ENCODE measurements at regions not wholly inside any gene's neighbourhood (a gene's known extent, or its start where the extent isn't known, plus 50 kb on each side); places are given as distances from the start of the nearest gene placed in this dataset.
"Not testable (repeated sequence)": the region's sequence is repeated elsewhere in the genome, so short reads cannot be mapped to it uniquely, and the experiment has no call there.

GRCh38 chr12:88922816-88923215, 342.5 kb upstream of the KITLG start:
- in situ Hi-C loops (cut with HindIII; ENCODE audit: low pct_unique_long_range_greater_than_20kb, low sequenced_read_pairs), result no loop called here
- no peak for DNase-seq (ENCODE audit: low read depth)

- in situ Hi-C loops (cut with HindIII; ENCODE audit: low pct_unique_long_range_greater_than_20kb, low sequenced_read_pairs), result no loop called here
- DNase-seq (ENCODE audit: low read depth), result no peak
Observed at GRCh38 chr12:88921890-88922532, 341.7 kb upstream of the KITLG start.

GRCh38 chr12:88921434-88921833, 341.2 kb upstream of the KITLG start:
- DNase-seq (ENCODE audit: low read depth), result no peak
- in situ Hi-C loops (cut with HindIII; ENCODE audit: low pct_unique_long_range_greater_than_20kb, low sequenced_read_pairs), result no loop called here

- in situ Hi-C loops (cut with HindIII; ENCODE audit: low pct_unique_long_range_greater_than_20kb, low sequenced_read_pairs), result no loop called here
- DNase-seq (ENCODE audit: low read depth), result no peak
Observed at GRCh38 chr12:88918161-88918560, 337.9 kb upstream of the KITLG start.

DNA sequence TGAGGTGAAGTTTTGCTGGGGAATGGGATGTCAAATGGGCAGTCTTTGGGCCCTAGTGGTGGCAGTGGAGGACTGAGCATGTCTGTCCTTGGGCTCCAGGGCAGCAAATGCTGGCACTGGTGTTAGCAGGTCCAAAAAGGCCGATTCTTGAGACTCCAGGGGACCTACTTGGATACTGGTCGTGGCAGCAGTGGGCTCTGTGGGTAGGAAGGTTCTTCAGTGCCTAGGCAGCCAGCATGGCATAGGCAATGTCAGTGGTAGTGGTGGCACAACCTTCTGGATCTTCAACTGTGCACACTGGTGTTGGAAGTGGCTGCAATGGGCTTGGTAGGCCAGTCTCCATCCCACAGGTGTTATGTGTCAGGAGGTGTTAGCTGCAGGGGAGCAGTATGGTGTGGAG, 334.7 kb upstream of the KITLG start:
- no peak for DNase-seq (ENCODE audit: low read depth)
- in situ Hi-C loops (cut with HindIII; ENCODE audit: low pct_unique_long_range_greater_than_20kb, low sequenced_read_pairs), result no loop called here

DNA sequence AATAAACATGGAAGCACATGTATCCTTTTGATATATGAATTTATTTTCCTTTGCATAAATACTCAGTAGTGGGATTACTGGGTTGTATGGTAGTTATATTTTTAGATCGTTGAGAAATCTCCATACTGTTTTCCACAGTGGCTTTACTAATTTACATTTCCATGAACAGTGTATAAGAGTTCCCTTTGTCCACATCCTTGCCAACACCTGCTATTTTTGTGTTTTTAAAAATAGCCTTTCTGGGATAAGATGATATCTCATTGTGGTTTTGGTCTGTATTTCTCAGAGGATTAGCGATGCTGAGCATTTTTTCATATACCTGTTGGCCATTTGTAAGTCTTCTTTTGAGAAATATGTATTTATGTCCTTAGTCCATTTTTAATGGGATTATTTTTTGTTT, 329.2 kb upstream of the KITLG start:
- in situ Hi-C loops (cut with HindIII; ENCODE audit: low pct_unique_long_range_greater_than_20kb, low sequenced_read_pairs), result no loop called here
- DNase-seq (ENCODE audit: low read depth), result no peak

- in situ Hi-C loops (cut with HindIII; ENCODE audit: low pct_unique_long_range_greater_than_20kb, low sequenced_read_pairs), result no loop called here
- DNase-seq (ENCODE audit: low read depth), result no peak
Observed at GRCh38 chr12:88908345-88908744, 328.1 kb upstream of the KITLG start.

- in situ Hi-C loops (cut with HindIII; ENCODE audit: low pct_unique_long_range_greater_than_20kb, low sequenced_read_pairs), result no loop called here
- no peak for DNase-seq (ENCODE audit: low read depth)
Observed at GRCh38 chr12:88904705-88905104, 324.4 kb upstream of the KITLG start.

GRCh38 chr12:88903333-88903732, 323.1 kb upstream of the KITLG start:
- no peak for DNase-seq (ENCODE audit: low read depth)
- in situ Hi-C loops (cut with HindIII; ENCODE audit: low pct_unique_long_range_greater_than_20kb, low sequenced_read_pairs), result no loop called here

DNA sequence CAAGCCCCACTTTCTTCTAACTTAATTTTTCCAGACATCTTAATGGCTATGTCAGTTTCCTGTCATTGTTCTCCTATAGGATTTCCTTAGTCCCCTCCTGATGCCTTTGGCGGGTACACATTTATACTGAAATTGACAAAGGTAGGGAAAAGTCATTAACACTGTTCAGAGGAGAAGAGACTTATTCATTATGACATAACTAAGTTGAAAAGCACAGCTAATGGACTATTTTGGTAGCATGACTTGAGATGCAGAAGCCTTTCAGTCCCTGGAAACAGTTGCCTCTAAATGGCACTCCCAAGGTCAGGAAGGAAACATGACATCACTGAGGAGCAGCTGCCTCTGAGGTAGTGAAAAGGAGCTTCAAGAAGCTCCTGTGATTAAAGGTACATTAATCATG, 317.5 kb upstream of the KITLG start:
- DNase-seq (ENCODE audit: low read depth), result no peak

DNA sequence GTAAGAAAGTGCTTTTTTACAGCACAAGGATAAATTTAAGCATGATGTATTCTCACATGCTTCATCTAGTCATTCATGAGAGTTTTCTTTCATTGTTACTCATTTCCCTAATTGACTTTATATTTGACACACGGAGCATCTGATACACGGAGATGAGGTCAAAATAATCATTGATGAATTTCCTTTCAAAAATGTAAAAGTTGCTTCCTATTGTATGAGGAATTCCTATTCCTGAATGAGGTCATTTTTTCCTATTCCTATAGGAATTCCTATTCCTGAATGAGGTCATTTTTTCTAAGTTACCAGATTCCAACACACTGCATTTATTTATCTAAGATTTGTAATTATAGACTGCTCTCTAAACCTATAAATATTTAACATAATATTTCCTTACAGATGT, 316.7 kb upstream of the KITLG start:
- in situ Hi-C loops (cut with HindIII; ENCODE audit: low pct_unique_long_range_greater_than_20kb, low sequenced_read_pairs), result no loop called here
- no peak for DNase-seq (ENCODE audit: low read depth)

More for the DNA sequence above, 317.5 kb upstream of the KITLG start:
- in situ Hi-C loops (cut with HindIII; ENCODE audit: low pct_unique_long_range_greater_than_20kb, low sequenced_read_pairs), result no loop called here

DNA sequence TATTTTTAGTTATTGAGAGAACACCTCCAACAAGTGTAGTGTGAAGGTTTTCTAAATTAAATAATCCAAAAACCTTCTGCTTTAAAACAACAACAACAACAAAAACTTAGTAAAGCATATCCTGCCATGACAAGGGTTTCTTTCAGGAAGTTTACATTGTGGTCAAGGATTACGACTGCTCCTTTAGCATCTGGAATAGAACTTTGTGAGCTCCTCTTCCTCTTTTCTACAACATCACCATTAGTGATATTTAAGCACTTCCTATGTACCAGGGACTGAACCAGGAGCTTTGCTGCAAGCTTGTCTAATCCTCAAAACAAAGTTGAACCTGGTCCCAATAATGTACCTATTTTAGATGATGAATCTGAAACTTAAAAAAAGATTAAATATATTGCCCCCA, 315.4 kb upstream of the KITLG start:
- in situ Hi-C loops (cut with HindIII; ENCODE audit: low pct_unique_long_range_greater_than_20kb, low sequenced_read_pairs), result no loop called here

DNA sequence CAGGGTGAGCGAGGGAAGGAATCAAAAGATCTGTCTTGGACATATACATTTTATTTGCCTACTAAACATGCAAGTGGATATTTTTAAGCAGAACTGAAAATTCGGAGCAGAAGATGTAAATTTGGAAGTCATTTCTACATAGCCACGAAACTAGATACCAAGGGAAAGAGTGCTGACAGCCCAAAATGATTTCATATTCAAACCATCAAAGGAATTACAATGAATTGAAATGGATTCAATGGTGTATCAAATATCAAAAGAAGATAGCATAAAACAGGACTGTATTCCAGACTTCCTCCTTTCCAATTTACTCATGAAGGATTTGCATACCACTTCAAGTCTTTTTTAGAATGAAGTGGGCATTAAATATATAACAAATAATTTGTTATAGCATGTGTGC, 313.5 kb upstream of the KITLG start:
- no peak for DNase-seq (ENCODE audit: low read depth)
- in situ Hi-C loops (cut with HindIII; ENCODE audit: low pct_unique_long_range_greater_than_20kb, low sequenced_read_pairs), result no loop called here

More for the DNA sequence above, 315.4 kb upstream of the KITLG start:
- no peak for DNase-seq (ENCODE audit: low read depth)

DNA sequence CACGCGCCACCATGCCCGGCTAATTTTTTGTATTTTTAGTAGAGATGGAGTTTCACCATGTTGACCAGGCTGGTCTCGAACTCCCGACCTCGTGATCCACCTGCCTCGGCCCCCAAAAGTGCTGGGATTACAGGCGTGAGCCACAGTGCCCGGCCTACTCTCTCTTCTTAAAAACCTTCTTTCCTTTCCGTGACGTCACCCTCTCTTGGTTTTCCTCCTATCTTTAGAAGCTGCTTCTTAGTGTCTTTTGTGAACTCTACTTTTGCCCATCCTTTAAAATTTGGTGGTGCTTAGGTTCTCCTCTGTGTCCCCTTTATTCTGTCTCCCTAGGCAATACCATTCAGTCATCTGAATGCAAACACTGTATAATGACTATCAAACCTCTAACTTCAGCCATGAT, 311.2 kb upstream of the KITLG start:
- in situ Hi-C loops (cut with HindIII; ENCODE audit: low pct_unique_long_range_greater_than_20kb, low sequenced_read_pairs), result not testable (repeated sequence)

GRCh38 chr12:88889326-88890110, 309.2 kb upstream of the KITLG start:
- in situ Hi-C loops (cut with HindIII; ENCODE audit: low pct_unique_long_range_greater_than_20kb, low sequenced_read_pairs), result no loop called here
- DNase-seq (ENCODE audit: low read depth), result no peak

More for the DNA sequence above, 311.2 kb upstream of the KITLG start:
- DNase-seq (ENCODE audit: low read depth), result not testable (repeated sequence)

- in situ Hi-C loops (cut with HindIII; ENCODE audit: low pct_unique_long_range_greater_than_20kb, low sequenced_read_pairs), result no loop called here
- no peak for DNase-seq (ENCODE audit: low read depth)
Observed at GRCh38 chr12:88884600-88884999, 304.3 kb upstream of the KITLG start.

DNA sequence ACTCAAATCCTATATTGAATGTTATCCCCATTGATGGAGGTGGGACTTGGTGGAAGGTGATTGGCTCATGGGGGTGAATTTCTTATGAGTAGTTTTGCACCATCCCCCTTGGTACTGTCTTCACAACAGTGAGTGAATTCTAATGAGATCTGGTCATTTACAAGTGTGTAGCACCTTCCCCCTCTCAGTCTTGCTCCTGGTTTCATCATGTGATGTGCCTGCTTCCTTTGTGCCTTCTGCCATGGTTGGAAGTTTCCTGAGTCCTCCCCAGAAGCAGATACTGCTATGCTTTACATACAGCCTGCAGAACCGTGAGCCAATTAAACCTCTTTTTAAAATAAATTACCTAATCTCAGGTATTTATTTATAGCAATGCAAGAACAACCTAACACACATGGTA, 302.4 kb upstream of the KITLG start:
- DNase-seq (ENCODE audit: low read depth), result no peak
- in situ Hi-C loops (cut with HindIII; ENCODE audit: low pct_unique_long_range_greater_than_20kb, low sequenced_read_pairs), result no loop called here

GRCh38 chr12:88880051-88880450, 299.8 kb upstream of the KITLG start:
- in situ Hi-C loops (cut with HindIII; ENCODE audit: low pct_unique_long_range_greater_than_20kb, low sequenced_read_pairs), result no loop called here
- no peak for DNase-seq (ENCODE audit: low read depth)

DNA sequence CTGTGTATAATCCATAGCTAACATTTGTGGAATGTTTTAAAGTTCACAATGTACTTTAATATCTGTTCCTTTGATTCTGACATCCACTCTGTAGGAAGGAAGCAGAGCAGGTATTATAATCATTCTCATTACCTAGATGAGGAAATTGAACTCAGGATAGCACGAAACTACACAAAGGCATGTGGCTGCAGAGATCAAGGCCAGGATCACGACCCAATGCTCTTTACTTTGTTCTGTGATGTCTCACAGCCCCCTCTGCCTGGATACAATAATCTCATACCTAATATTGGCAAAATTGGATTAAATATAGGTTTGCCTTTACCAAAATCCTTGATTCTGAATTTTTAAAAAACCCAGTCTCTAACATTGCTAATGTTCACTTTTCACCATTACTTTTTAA, 298.0 kb upstream of the KITLG start:
- in situ Hi-C loops (cut with HindIII; ENCODE audit: low pct_unique_long_range_greater_than_20kb, low sequenced_read_pairs), result no loop called here
- no peak for DNase-seq (ENCODE audit: low read depth)

DNA sequence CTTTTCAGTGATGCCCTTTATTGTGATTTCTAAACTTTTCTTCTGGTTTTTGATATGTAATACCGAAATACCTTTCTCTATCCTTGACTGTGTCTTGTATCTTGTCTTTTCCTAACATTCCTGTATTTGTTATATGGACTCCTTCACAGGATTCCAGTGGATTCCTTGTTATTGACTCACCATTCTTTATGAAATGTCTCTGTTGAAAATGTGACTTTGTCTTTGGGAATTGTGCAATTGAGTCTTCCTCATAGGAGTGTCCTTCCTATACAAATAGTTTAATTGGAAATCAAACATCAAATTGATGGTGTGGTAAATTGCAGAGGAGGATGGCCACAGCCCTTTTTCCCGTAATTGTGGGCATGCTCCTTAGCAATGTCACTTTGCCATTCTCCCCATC, 296.6 kb upstream of the KITLG start:
- DNase-seq (ENCODE audit: low read depth), result no peak
- in situ Hi-C loops (cut with HindIII; ENCODE audit: low pct_unique_long_range_greater_than_20kb, low sequenced_read_pairs), result no loop called here
